HAP-1 (cell line): ENCODE measurements at regions not wholly inside any gene's neighbourhood (a gene's known extent, or its start where the extent isn't known, plus 50 kb on each side); places are given as distances from the start of the nearest gene placed in this dataset.

Source experiments
- DNase-seq, 2 experiments: peaks; one replicate each; pipeline ENCODE4 v3.0.0-alpha.2; 2016 to 2020; ENCODE audit warnings: low spot score in 2 of 2
- H3K27me3 ChIP-seq: fragments of 250-450 bp; sonication (Bioruptor Pico); 2 replicates; pipeline ENCODE4 v1.5.1; 2020; ENCODE audit warnings: low read depth, mild to moderate bottlenecking, moderate library complexity
- H3K36me3 ChIP-seq: fragments of 250-450 bp; sonication (Bioruptor Pico); replicated peaks from 2 replicates; pipeline ENCODE4 v1.5.1; 2020; ENCODE audit warnings: mild to moderate bottlenecking
- H3K4me1 ChIP-seq: fragments of 250-450 bp; sonication (Bioruptor Pico); 2 replicates; pipeline ENCODE4 v1.5.1; 2020; ENCODE audit warnings: mild to moderate bottlenecking
- H3K4me3 ChIP-seq: fragments of 250-450 bp; sonication (Bioruptor Pico); 2 replicates; pipeline ENCODE4 v1.5.1; 2020; ENCODE audit warnings: mild to moderate bottlenecking, moderate library complexity
- H3K9me3 ChIP-seq: fragments of 250-450 bp; sonication (Bioruptor Pico); 2 replicates; pipeline ENCODE4 v1.5.1; 2020; ENCODE audit warnings: mild to moderate bottlenecking, moderate library complexity
- in situ Hi-C: fragments of 300-500 bp; cut with MboI; formaldehyde crosslinking; loops from 3 replicates; pipeline ENCODE4 v1.14.3; 2020; ENCODE audit warnings: low sequenced_read_pairs, inconsistent platforms, mixed read lengths

GRCh38 chr14:98233656-98234055, 1038.3 kb downstream of the BCL11B start:
- no peaks in the 10 kb centered on the region for H3K27me3 ChIP-seq

DNA sequence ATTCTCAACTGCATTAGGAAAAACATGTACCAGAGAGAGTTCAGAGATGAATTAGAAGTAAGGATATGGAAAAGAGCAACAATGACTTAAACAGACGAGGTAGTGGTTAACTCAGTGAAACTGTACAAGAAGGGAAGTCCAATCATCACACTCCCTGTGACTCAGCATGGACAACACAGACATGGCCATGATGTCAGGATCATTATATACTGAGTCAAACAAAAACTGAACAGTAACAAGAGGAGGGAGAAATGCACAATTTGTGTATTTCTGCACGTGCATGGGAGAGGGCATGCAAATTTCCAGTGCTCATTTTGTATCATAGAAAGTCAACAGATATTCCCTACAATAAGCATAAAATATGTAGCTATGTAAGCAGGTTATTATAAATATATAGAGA, 1037.8 kb downstream of the BCL11B start:
- H3K27me3 ChIP-seq, result no peaks in the 10 kb centered on the region
- no peaks in the 10 kb centered on the region for H3K4me1 ChIP-seq
- in situ Hi-C loops, result no loop called here
- H3K4me3 ChIP-seq, result no peak overlapping the region
- H3K9me3 ChIP-seq, result no peaks in the 10 kb centered on the region
- no peaks in the 10 kb centered on the region for H3K36me3 ChIP-seq
- no peak for DNase-seq

More at GRCh38 chr14:98233656-98234055, 1038.3 kb downstream of the BCL11B start:
- in situ Hi-C loops, result no loop called here
- Histone ChIP-seq H3K36me3 (no peaks in the 10 kb centered on the region), H3K4me3 (no peak overlapping the region), H3K9me3 (no peaks in the 10 kb centered on the region), H3K4me1 (no peaks in the 10 kb centered on the region)
- no peak for DNase-seq

GRCh38 chr14:98236314-98236713, 1035.7 kb downstream of the BCL11B start:
- Histone ChIP-seq H3K27me3 (no peaks in the 10 kb centered on the region), H3K9me3 (no peaks in the 10 kb centered on the region), H3K4me3 (no peak overlapping the region), H3K36me3 (no peaks in the 10 kb centered on the region), H3K4me1 (no peaks in the 10 kb centered on the region)
- DNase-seq, result no peak
- in situ Hi-C loops, result no loop called here

DNA sequence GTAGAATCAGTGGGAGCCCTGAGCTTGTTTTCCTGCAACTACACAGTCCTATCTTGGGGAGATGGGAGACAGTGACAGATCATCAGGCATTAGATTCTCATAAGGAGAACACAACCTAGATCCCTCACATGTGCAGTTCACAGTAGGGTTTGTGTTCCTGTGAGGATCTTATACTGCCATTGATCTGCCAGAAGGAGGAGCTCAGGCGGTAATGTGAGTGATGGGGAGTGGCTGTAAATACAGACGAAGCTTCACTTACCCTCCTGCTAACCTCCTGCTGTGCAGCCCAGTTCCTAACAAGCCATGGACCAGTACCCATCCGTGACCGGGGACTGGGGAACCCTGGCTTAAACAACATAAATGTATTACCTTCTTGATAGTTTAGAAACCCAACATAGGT, 1034.1 kb downstream of the BCL11B start:
- in situ Hi-C loops, result no loop called here

DNA sequence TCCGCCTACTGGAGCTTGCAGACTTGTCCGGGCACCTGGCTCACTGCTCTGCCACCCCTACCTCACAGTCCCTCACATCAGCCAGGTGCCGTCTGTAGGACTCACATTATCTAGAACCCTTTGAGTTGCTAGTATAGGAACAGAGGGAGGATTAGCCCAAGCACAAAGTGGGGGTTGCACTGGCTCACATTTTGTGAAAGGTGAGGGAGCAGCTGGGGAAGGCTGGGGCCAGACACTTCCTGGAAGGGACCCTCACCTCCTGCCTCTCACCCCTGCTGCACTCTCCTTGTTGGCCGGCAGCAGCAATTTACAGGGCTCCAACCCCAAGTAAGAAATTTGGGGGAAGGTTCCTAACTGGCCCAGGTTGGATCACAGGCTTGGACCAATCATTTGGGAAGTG, 1031.6 kb downstream of the BCL11B start:
- in situ Hi-C loops, result no loop called here
- Histone ChIP-seq H3K4me1 (no peaks in the 10 kb centered on the region), H3K4me3 (no peak overlapping the region), H3K36me3 (no peaks in the 10 kb centered on the region), H3K9me3 (no peaks in the 10 kb centered on the region), H3K27me3 (no peaks in the 10 kb centered on the region)
- DNase-seq, result no peak

More for the DNA sequence above, 1034.1 kb downstream of the BCL11B start:
- Histone ChIP-seq H3K4me3 (no peak overlapping the region), H3K36me3 (no peaks in the 10 kb centered on the region), H3K4me1 (no peaks in the 10 kb centered on the region), H3K9me3 (no peaks in the 10 kb centered on the region), H3K27me3 (no peaks in the 10 kb centered on the region)
- no peak for DNase-seq

DNA sequence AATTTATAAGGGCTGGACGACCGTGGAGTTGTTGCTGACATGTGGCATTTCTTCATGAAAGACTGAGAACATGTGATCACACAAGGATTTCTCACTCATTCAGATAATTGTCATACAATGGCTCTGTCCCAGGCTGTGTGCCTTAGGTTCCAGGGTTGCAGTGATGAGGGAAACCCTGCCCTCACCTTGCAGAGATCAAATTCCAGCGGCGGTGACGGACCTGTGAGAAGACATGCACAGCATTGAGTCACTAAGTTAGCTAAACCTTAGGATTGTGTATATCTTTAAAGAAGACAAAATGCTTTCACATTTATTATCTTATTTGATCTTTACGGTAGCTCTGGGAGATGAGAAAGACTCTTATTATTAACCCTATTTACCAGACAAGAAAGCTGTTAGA, 1029.1 kb downstream of the BCL11B start:
- no peak for DNase-seq
- no peaks in the 10 kb centered on the region for H3K27me3 ChIP-seq
- no peaks in the 10 kb centered on the region for H3K36me3 ChIP-seq
- no peaks in the 10 kb centered on the region for H3K4me1 ChIP-seq
- in situ Hi-C loops, result no loop called here
- H3K9me3 ChIP-seq, result no peaks in the 10 kb centered on the region
- H3K4me3 ChIP-seq, result no peak overlapping the region

DNA sequence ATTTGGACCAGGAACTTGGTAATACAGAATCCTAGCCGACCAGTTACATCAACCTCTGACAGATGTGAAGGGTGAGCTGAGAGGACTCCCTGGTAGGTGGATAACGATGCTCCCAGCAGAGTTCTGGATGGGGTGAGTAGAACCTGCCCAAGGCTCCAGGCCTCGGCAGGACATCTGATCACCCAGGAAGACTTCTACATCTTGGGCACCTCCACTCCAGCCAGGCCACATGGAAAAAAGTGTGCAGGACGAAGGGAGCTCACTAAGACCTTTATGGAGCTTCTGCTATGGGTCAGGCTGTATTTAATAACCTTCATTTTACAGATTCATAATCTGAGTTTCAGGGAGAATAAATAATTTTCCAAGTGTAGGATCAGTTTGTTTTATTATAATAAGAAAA, 1028.7 kb downstream of the BCL11B start:
- H3K4me1 ChIP-seq, result no peaks in the 10 kb centered on the region
- in situ Hi-C loops, result no loop called here
- H3K4me3 ChIP-seq, result no peak overlapping the region
- no peak for DNase-seq
- no peaks in the 10 kb centered on the region for H3K27me3 ChIP-seq
- H3K9me3 ChIP-seq, result no peaks in the 10 kb centered on the region
- H3K36me3 ChIP-seq, result no peaks in the 10 kb centered on the region

- Histone ChIP-seq H3K27me3 (no peaks in the 10 kb centered on the region), H3K4me3 (no peak overlapping the region), H3K4me1 (no peaks in the 10 kb centered on the region), H3K9me3 (no peaks in the 10 kb centered on the region), H3K36me3 (no peaks in the 10 kb centered on the region)
- in situ Hi-C loops, result no loop called here
- no peak for DNase-seq
These were observed 1027.6 kb downstream of the BCL11B start for GRCh38 chr14:98244162-98244948.

GRCh38 chr14:98244966-98245569, 1026.9 kb downstream of the BCL11B start:
- no peaks in the 10 kb centered on the region for H3K27me3 ChIP-seq
- no peak for DNase-seq
- no peaks in the 10 kb centered on the region for H3K9me3 ChIP-seq
- H3K36me3 ChIP-seq, result no peaks in the 10 kb centered on the region
- in situ Hi-C loops, result no loop called here
- H3K4me3 ChIP-seq, result no peak overlapping the region
- H3K4me1 ChIP-seq, result no peaks in the 10 kb centered on the region

DNA sequence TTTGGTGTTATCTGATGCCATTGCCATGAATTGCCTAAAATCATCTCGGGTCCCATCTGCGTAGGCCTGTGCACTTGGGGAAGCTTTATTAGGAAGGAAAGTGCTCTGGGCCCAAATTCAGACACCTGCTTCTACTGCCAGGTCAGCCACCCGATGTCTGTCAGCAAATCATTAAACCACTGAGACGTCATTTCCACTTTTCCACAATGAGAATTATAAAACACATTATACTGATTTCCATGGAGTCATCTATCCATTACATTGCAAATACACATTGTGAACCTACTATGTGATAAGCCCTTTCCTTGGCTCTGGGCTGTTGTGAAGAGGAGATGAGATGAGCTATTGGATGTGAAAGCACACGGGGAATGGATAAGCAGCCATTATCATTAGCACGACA, 1022.9 kb downstream of the BCL11B start:
- Histone ChIP-seq H3K4me1 (no peaks in the 10 kb centered on the region), H3K36me3 (no peaks in the 10 kb centered on the region), H3K9me3 (no peaks in the 10 kb centered on the region), H3K4me3 (no peak overlapping the region), H3K27me3 (no peaks in the 10 kb centered on the region)
- in situ Hi-C loops, result no loop called here
- no peak for DNase-seq

- no peaks in the 10 kb centered on the region for H3K9me3 ChIP-seq
These were observed 1022.5 kb downstream of the BCL11B start for GRCh38 chr14:98249476-98249875.

GRCh38 chr14:98252820-98253219, 1019.2 kb downstream of the BCL11B start:
- Histone ChIP-seq H3K4me3 (no peak overlapping the region), H3K27me3 (no peaks in the 10 kb centered on the region), H3K36me3 (no peaks in the 10 kb centered on the region), H3K9me3 (no peaks in the 10 kb centered on the region), H3K4me1 (no peaks in the 10 kb centered on the region)
- in situ Hi-C loops, result no loop called here
- no peak for DNase-seq

More at GRCh38 chr14:98249476-98249875, 1022.5 kb downstream of the BCL11B start:
- no peak for DNase-seq
- Histone ChIP-seq H3K4me3 (no peak overlapping the region), H3K27me3 (no peaks in the 10 kb centered on the region), H3K4me1 (no peaks in the 10 kb centered on the region), H3K36me3 (no peaks in the 10 kb centered on the region)
- in situ Hi-C loops, result no loop called here

- in situ Hi-C loops, result no loop called here
- Histone ChIP-seq H3K27me3 (no peaks in the 10 kb centered on the region), H3K9me3 (no peaks in the 10 kb centered on the region), H3K4me3 (no peak overlapping the region), H3K36me3 (no peaks in the 10 kb centered on the region), H3K4me1 (no peaks in the 10 kb centered on the region)
- no peak for DNase-seq
These were observed 1012.1 kb downstream of the BCL11B start for GRCh38 chr14:98259881-98260280.

DNA sequence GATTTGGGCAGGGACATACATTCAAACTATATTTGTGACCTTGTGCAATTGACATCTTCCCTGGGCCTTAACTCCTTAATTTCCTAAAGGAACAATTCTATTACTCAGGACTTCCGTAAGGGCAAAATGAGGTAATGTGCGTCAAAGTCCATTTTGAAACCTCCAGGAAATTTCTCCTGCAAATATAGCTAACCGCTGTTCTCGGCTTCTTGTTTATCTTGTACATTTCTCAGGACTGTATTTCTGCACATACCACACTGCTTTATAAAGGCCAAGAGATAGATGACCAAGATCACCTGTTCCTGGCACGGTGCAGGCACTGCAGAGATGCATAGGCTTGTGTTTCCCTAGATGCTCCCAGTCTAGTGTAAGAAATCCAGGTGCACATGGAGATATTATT, 1009.4 kb downstream of the BCL11B start:
- H3K27me3 ChIP-seq, result no peaks in the 10 kb centered on the region
- in situ Hi-C loops, result no loop called here
- no peak for DNase-seq
- H3K9me3 ChIP-seq, result no peaks in the 10 kb centered on the region
- no peaks in the 10 kb centered on the region for H3K4me1 ChIP-seq
- H3K36me3 ChIP-seq, result no peaks in the 10 kb centered on the region
- H3K4me3 ChIP-seq, result no peak overlapping the region
